ENCODE measurements at regions not wholly inside any gene's neighbourhood (a gene's known extent, or its start where the extent isn't known, plus 50 kb on each side); places are given as distances from the start of the nearest gene placed in this dataset.

GRCh38 chr9:38274800-38275199 is 117.7 kb upstream of the ALDH1B1 start:
- no peak for TF ChIP-seq CTCF (IDR thresholded peaks at IDR 0.05)
- no peak for TF ChIP-seq POLR2A (IDR thresholded peaks at IDR 0.05)
- TF ChIP-seq POLR2AphosphoS5 (IDR thresholded peaks at IDR 0.05), result no peak
- no peak for TF ChIP-seq EP300 (IDR thresholded peaks at IDR 0.05)
